ENCODE measurements at regions not wholly inside any gene's neighbourhood (a gene's known extent, or its start where the extent isn't known, plus 50 kb on each side); places are given as distances from the start of the nearest gene placed in this dataset.
"Not testable (repeated sequence)": the region's sequence is repeated elsewhere in the genome, so short reads cannot be mapped to it uniquely, and the experiment has no call there.

DNA sequence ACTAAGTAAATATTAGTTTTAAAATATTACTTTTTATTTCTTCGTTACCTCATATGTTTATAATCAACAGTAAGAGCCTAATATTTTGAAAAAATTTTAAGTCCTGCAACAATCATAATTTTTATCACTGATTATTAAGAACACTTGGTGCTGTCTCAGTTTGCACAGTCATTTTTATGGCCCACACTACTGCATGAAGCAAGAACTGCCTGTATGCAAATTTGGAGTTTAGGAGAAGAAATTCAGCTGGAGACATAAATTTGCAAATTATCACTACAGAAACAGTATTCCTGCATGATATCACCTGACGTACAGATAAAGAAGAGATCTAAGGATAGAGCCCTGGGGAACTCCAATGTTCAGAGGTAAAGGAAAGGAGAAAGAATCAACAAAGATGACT lies 144.1 kb upstream of the RBBP8 start:
- DNase-seq (ENCODE audit: low read depth in 4 of 4, low spot score in 3 of 4) = no peak

DNA sequence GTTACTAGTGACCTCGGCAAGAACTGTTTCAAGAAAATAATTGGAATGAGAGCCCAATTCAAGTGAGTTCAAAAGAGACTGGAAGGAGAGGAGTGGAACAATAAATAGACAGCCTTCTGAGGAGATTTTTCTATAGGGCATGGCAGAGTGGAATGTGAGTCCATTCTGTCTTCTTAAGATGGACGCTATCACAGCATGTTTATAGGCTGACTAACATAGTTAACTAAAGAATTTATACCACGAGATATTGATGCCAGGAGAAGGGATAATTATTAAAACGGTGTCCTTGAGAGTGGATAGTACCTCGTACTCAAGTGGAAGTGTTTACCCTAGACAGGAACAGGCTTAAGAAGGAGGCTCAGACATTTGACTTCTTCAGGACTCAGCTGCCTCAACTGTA lies 143.5 kb upstream of the RBBP8 start:
- no peak for DNase-seq (ENCODE audit: low read depth in 4 of 4, low spot score in 3 of 4)

DNA sequence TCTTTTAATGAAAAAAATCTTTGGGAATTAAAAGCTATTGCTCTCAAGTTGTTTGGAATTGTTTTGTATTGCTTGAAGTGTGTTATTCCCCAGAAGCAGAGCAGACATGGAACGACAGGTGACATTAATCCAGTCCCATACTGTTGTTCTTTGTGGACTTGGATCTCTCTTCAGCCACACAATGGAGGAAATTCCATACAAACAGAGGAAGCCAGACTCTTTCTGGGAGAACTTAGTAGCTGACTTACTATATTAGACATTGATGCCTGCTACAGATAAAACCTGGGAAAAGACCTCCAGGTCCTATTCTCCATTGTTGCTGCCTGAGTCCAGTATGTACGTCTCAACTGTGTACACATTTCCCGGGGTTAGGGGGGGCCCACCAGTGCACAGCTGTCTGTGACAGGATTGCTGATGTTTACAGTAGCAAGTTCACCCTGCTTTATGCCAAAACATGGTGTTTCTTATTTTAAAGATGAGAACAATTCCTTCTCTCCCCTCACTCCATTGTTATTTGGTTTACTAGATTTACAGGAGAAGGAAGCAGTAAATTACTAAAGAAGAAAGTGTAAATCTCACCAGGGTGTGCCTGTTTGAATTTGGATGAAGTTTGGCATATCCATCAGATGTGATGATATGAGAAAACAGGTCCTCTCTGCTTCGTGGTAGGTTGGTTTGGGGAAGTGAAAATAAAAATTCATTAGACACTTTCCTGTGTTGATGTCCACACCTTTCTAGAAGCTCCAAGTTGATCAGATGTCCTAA lies 142.4 kb upstream of the RBBP8 start:
- no peak for DNase-seq (ENCODE audit: low read depth in 4 of 4, low spot score in 3 of 4)

DNA sequence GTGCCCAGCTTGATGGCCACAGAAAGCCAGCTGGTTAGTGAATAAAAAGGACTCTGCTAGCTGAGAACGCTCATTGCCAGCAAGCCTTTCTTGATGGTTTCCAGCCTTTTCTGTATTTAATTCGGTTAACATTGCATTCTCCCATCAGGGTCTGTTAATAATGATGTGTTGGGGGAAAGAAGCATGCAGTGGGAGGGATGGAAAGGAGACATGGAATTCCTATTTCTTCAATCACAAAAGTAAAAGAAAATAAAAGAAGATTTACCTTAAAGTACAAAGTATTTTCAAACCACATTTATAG lies 141.9 kb upstream of the RBBP8 start:
- DNase-seq (ENCODE audit: low read depth in 4 of 4, low spot score in 3 of 4) = no peak

DNA sequence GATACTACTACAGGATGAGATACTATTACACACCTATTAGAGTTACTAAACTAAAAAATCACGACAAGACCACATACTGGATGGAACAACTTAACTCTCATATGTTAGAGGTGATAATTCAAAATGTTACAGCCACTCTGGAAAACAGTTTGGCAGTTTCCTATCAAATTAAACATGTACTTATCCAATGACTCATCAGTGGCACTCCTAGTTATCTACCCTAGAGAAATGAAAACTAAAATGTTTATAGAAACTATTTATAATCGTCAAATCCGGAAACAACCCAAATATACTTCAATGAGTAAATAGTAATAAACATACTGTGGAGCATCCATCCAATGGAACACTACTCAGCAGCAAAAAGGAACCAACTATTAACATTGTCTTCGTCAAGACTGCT lies 137.0 kb upstream of the RBBP8 start:
- no peak for DNase-seq (ENCODE audit: low read depth in 4 of 4, low spot score in 3 of 4)

DNA sequence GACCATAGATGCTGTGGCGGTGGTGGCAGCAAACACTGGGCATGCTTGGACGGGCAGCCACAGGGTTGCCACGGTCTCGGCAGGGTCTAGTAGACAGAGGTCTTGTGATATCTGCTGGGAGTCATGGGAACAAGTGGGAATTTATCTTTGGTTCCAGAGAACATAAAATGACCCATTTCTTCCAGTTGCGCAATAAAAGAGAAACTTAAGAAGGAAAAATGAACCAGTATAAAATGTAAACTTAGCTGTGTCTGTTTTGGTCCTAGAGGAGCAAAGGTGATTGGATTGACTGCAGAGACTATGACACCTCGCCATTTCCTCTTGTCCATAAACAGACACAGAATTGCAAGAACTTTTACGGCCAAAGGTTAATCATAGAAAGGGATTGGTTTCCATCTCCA lies 132.6 kb upstream of the RBBP8 start:
- DNase-seq (ENCODE audit: low read depth in 4 of 4, low spot score in 3 of 4) = no peak

DNA sequence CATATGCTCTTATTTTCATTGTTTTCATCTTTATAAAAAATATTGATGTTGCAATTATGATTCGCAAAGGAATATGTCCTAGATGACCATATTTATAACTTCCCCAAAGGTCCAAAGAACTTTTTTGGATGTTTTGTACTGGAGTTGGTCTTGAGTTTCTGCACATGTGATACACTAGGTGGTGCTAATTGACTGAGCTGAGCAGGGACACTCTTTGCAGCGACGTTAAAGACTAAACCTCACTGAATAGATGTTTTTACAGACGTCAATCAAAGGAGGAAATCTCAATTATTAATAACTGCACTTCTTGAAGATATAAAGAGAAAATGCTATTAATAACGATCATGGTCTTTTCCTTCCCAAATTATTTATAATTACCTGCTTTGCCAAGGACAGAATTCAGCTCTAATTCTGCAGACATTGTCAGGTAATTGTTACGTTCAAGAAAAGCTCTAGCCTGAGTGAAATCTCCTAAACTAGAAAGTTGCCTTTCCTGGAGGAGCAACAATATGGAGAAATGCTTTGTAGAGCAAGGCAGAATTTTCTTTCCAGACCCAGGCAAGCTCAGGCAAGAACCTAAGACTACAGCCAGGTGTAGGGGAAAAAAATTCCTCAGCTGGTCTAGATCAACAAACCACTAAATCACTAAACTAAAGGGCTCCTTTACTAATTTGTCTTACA lies 119.3 kb upstream of the RBBP8 start:
- DNase-seq (ENCODE audit: low read depth in 4 of 4, low spot score in 3 of 4) = peak in 3 of 4 donors; percentile 14 to 24 (median 16)

DNA sequence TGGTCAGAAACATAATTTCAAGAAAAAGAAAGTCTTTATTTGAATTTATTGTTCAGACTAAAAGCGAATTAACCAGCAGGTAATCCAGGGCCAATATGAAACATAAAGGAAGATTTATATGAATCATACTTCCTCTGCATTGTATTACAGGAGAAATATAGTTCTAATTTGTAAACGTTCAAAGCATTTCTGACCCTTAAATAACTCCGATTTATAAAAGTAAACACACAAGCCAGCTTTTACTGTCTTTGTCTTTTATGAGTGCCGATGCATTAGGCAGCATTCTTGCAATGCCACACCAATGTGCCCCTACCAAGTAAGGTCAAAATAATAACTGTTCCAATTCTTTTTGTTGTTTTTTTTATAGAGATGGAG lies 118.8 kb upstream of the RBBP8 start:
- DNase-seq (ENCODE audit: low read depth in 4 of 4, low spot score in 3 of 4) = no peak

DNA sequence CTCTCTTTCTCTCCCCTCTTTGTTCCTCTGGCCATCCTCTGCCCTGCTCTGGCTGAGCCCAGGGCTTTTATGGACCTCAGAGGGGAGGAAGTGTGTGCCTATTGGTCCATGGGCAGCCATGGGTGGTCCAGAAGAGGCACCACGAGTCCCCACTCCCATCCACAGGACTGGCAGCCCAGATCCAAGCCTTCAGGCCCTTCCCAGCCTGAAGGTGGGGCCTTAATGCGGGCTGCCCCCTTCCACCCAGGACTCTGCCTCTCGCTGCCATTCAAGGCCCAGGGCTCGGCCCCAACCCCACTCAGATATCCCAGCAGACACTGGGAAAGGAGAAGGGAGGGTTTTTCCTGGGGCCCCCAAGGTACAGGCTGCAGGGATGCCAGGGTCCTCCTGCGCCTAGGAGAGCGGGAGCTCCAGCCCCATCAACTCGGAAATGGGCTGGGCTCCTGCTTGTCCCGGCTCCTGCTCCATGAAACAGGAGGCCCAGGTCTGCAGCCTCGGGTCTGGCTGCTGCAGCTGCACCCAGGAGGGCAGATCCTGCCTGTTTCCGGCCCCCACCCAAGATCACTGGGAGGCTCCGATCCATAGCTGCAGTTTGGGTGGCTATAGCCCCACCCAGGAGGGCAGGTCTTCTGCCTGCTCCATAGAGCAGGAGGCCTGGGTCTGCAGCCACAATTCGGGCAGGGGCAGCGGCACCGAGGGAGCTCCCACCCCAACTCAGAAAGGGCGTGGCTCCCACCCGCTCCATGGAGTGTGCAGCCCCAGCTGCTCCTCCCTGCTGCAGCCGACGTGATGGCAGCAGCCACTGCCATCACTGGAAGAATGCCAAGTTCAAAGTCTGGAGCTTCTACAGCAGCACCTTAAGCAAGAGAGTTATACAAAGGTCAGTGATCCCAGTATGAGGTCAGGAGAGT lies 116.6 kb upstream of the RBBP8 start:
- no peak for DNase-seq (ENCODE audit: low read depth in 4 of 4, low spot score in 3 of 4)

DNA sequence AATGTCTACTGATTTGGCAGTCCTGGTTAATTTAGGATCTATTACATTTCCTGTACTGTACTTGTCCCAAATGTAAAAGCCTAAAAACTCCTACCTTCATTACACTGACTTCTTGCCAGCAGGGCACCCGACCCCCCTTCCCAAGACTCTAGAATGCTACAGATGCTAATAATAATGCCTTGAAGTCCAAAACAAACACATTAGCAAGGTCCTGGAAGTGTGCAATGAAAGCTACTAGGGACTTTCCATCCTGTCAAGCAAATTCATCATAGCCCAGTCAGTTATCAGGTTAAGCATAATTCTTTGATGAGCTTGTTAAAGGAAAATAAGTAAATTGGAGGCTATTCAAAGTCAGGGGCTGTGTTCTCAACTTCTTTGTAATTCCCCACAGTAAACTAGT lies 115.3 kb upstream of the RBBP8 start:
- no peak for DNase-seq (ENCODE audit: low read depth in 4 of 4, low spot score in 3 of 4)

DNA sequence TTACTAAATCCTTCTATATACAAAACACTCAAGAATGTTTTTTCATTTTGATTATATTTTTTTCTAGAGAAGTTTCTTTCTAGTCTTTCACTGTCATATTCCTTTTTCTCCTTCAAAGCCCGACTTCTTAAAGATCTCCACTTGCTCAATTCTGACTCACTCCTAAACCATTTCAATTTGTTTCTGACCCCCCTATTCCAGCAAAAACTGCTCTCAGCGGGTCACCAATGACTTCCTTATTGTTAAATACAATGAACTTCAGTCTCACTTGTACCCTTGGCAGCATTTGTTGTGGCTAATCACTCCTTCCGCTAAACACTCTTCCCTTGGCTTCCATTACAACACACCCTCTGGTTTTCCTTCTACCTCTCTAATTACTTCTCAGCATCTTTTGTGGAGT lies 111.1 kb upstream of the RBBP8 start:
- DNase-seq (ENCODE audit: low read depth in 4 of 4, low spot score in 3 of 4) = no peak

DNA sequence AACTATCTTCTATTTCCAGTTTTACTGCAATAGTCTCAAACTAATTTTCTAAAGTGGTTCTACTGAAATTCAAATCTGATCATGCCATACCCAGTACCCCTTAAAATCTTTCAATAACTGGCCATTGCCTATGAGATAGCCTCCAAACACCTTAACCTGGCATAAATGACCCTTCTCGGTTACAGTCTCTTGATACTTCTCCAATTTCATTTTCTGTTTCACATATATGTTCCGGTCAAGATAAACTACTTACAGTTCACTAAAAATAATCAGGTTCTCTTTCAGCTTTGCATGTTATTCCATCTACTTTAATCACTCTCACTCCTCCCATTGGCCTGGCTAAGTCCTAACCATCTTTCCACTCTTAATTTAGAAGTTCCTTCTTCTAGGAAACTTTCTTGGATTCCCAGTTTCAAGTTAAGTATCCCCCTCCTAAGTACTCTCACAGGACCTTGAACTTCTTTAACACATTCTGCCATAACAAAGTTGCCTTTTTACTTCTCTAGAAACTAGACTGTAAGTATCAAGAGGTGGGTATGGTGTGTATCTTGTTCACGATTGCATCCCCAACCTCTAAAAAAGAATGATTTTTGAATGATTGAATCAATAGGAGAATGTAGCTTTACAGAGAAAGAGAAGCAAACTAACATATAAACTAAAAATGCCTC lies 110.2 kb upstream of the RBBP8 start:
- no peak for DNase-seq (ENCODE audit: low read depth in 4 of 4, low spot score in 3 of 4)

DNA sequence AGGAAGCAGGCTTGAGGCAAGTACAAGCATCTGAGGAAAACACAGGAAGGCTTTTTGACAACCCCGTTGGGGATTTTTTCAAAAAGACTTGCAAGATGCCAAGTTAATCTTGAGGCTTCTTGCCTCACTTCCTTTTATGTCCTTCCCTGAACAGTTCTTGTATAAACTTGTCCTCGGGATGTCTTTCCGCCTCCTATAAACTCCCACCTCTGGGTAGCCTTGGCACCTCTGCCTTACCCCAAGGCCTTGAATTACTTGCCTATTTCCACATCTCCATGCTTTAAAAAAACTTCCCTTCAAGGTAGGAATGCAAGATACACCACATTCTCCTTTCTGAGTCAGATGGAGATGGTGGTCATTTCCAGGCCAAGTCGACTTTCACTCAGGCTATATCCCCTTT lies 106.4 kb upstream of the RBBP8 start:
- no peak for DNase-seq (ENCODE audit: low read depth in 4 of 4, low spot score in 3 of 4)

DNA sequence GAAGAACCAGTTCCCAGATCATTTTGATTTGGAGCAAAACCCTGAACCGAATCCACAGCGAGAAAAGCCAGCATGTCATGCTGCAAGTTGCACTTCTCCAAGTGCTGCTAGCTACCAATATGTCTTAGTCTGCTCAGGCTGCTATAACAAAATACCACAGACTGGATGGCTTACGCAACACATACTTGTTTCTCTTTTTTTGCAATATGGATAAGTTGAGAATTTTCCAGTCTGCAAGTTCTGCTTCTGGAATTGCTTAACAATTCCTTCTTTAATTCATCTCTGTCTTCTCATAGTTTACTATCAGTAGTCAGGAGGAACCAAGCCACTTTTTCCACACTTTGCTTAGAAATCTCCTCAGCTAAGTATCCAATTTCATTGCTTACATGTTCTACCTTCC lies 105.9 kb upstream of the RBBP8 start:
- DNase-seq (ENCODE audit: low read depth in 4 of 4, low spot score in 3 of 4) = no peak

DNA sequence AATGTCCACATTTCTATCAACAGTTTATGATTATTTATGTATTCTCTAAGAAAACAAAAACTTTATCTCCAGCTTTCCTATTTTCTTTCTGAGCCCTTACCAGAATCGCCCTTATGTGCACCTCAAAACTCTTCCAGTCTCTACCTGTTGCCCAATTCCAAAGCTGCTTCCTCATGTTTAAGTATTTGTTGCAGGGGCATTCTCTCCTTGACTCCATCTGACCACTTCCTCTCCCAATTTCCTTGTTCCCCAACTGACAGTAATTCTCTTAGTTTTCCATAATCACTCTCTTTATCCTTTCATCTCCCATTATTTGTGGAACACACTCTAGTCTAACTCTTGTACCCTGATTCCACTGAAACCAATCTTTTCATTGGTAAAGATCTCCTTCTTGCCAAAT lies 105.4 kb upstream of the RBBP8 start:
- no peak for DNase-seq (ENCODE audit: low read depth in 4 of 4, low spot score in 3 of 4)

DNA sequence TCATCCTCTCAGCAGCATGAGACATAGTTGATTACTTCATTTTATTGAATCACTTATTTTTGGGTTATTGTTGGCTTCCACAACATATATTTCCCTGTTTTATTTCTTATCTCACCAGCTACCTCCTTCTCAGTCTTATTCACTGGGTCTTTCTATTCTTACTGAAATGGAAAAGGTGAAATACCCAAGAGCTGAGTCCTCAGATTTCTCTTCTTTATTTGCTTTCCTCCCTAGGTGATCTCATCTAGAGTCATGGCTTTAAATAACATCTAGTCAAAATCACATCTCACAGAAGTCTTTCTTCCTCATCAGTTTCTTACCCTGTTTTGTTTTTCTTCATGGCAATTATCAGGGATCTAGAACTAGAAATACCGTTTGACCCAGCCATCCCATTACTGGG lies 105.0 kb upstream of the RBBP8 start:
- no peak for DNase-seq (ENCODE audit: low read depth in 4 of 4, low spot score in 3 of 4)

DNA sequence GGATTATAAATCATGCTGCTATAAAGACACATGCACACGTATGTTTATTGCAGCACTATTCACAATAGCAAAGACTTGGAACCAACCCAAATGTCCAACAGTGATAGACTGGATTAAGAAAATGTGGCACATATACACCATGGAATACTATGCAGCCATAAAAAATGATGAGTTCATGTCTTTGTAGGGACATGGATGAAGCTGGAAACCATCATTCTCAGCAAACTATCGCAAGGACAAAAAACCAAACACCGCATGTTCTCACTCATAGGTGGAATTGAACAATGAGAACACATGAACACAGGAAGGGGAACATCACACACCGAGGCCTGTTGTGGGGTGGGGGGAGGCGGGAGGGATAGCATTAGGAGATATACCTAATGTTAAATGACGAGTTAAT lies 104.5 kb upstream of the RBBP8 start:
- DNase-seq (ENCODE audit: low read depth in 4 of 4, low spot score in 3 of 4) = not testable (repeated sequence)

DNA sequence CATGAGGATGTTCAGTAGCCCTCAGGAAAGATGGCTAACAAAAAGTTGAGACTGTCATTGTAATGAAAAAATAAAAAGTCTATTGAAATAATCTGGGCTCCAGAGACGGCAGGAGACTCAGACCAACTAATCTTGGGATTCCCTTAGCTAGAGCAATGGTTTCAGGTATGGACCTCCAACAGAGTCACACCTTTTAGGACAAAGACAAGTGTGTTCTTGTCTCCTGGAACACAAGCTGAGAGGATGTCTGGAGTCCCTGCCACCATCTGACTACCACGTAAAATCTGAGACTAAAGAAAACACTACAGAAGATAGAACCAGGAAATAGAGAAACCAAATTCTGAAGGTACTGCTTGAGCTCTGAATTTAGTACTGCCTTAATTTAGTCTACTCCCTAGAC lies 103.3 kb upstream of the RBBP8 start:
- DNase-seq (ENCODE audit: low read depth in 4 of 4, low spot score in 3 of 4) = no peak

DNA sequence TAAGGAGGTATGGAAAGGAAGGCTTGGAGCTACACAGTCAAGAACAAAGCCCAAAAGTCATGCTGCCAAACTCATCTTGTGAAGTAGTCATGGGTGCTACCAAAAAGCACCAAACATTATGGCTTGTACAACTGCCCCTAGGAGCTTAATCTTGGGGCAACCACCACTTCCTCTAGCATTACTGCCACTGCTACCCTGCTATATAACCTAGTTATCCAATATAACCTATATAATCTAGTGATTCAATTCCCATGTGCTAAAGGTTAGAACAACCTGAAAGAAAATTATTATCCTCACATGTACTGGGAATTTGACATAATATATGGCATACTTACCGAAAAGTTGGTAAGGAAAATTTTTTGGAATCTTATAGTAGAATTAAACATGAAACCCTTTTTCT lies 102.6 kb upstream of the RBBP8 start:
- no peak for DNase-seq (ENCODE audit: low read depth in 4 of 4, low spot score in 3 of 4)

DNA sequence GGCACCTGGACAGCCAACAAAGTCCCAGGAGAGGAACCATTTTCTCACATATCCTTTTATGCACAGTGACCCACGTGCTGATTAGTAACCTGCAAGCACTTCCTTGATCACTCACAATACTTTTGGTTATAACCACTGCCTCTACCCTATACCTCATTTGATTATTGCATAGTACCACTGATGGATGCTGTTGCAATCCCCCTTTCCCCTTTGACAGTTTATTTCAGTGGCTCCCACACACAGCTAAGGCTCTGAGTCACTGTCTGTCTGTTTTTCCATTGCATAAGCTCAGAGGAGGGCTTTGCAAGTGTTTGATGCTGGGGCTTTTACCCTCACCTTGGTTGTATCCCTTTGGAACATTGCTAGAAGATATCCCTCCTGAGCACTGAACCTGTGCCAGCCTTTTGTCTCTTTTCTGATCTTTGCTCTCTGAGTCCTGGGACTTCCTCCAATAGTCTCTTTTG lies 101.7 kb upstream of the RBBP8 start:
- DNase-seq (ENCODE audit: low read depth in 4 of 4, low spot score in 3 of 4) = no peak

DNA sequence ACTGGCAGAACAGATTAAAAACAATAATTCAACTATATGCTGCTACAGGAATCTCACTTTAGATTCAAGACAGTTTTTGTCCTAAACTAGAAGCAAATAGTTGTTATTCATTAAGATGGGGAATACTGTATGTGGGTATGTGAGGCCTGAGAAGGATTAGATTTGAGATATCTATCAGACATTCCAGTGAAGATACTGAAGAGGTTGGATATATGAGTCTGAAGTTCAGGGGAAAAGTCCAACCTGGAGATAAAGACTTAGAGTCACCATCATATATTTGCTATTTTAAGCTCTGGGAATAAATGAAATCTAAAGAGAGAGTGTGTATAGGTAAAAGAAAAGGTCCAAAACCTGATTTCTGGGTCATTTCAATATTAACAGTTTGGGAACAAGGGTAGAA lies 96.2 kb upstream of the RBBP8 start:
- DNase-seq (ENCODE audit: low read depth in 4 of 4, low spot score in 3 of 4) = no peak
